NB4 (cell line): ENCODE measurements at regions not wholly inside any gene's neighbourhood (a gene's known extent, or its start where the extent isn't known, plus 50 kb on each side); places are given as distances from the start of the nearest gene placed in this dataset.

ENCODE experiments used
- CTCF ChIP-seq: IDR thresholded peaks from one replicate; pipeline ENCODE4 v1.5.1; 2012; ENCODE audit warnings: low read depth, low read length
- POLR2A ChIP-seq: IDR thresholded peaks from 2 replicates; pipeline ENCODE4 v1.6.1; 2011; ENCODE audit warnings: mild to moderate bottlenecking; ENCODE audit not compliant: insufficient read length; ENCODE audit errors: extremely low read depth

GRCh38 chr21:36591326-36591970 is 107.5 kb upstream of the SIM2 start:
- TF ChIP-seq CTCF = no peak
- TF ChIP-seq POLR2A = no peak
